K562 (cell line): ENCODE measurements at regions not wholly inside any gene's neighbourhood (a gene's known extent, or its start where the extent isn't known, plus 50 kb on each side); places are given as distances from the start of the nearest gene placed in this dataset.

Experiments
- BRD4 ChIP-seq: fragments of 200-600 bp; sonication (generic); IDR thresholded peaks from 2 replicates; pipeline ENCODE4 v1.6.1; 2017; ENCODE audit warnings: inconsistent platforms
- C11orf30 ChIP-seq: fragments of 450-650 bp; IDR thresholded peaks from 2 replicates; pipeline ENCODE4 v1.6.1; 2016; ENCODE audit warnings: low read depth, mild to moderate bottlenecking
- CHD2 ChIP-seq: IDR thresholded peaks from 2 replicates; pipeline ENCODE4 v1.6.1; 2011; ENCODE audit warnings: low read depth, low read length
- EWSR1 ChIP-seq: fragments of 450-650 bp; IDR thresholded peaks from 2 replicates; pipeline ENCODE4 v1.6.1; 2018; ENCODE audit warnings: borderline replicate concordance, mild to moderate bottlenecking, low read depth, moderate library complexity; ENCODE audit not compliant: partially characterized antibody
- FOS ChIP-seq: IDR thresholded peaks from 3 replicates; pipeline ENCODE4 v1.6.1; 2011; ENCODE audit not compliant: insufficient read length; ENCODE audit errors: extremely low read depth
- HLTF ChIP-seq: fragments of 450-650 bp; IDR thresholded peaks from 2 replicates; pipeline ENCODE4 v1.6.1; 2016
- LARP7 ChIP-seq: fragments of 450-650 bp; IDR thresholded peaks from 2 replicates; pipeline ENCODE4 v1.6.1; 2016
- MEF2A ChIP-seq: IDR thresholded peaks from 2 replicates; pipeline ENCODE4 v1.6.1; 2011; ENCODE audit warnings: low read depth, mild to moderate bottlenecking, low read length, moderate library complexity; ENCODE audit not compliant: control insufficient read depth
- MEIS2 ChIP-seq: fragments of 450-650 bp; IDR thresholded peaks from 2 replicates; pipeline ENCODE4 v1.6.1; 2014; ENCODE audit warnings: mild to moderate bottlenecking; ENCODE audit not compliant: partially characterized antibody
- MYNN ChIP-seq, 2 experiments: sonication (generic); formaldehyde crosslinking in 1 of 2; IDR thresholded peaks; 2 replicates each; pipeline versions ENCODE4 v1.5.0 to v1.6.1; 2016 to 2020; ENCODE audit warnings: antibody characterized with exemption in 1 of 2, missing genetic modification reagents in 1 of 2
- NFE2L1 ChIP-seq: fragments of 450-650 bp; IDR thresholded peaks from 2 replicates; pipeline ENCODE4 v1.6.1; 2016; ENCODE audit warnings: missing genetic modification characterization, low read depth, mild to moderate bottlenecking, missing compliant biosample characterization, moderate library complexity, borderline replicate concordance
- NRF1 ChIP-seq, 2 experiments: fragments of 450-650 bp; IDR thresholded peaks in 1 of 2; conservative IDR thresholded peaks in 1 of 2; 2 replicates each; pipeline ENCODE4 v1.6.1; 2014; ENCODE audit warnings: mild to moderate bottlenecking in 2 of 2
- RBM14 ChIP-seq: fragments of 200-400 bp; formaldehyde crosslinking; IDR thresholded peaks from 2 replicates; pipeline ENCODE4 v1.6.1; 2018; ENCODE audit warnings: low read depth, mild to moderate bottlenecking, low read length, moderate library complexity, borderline replicate concordance; ENCODE audit not compliant: insufficient read depth
- SAP30 ChIP-seq: fragments of 200-600 bp; sonication (generic); IDR thresholded peaks from 2 replicates; pipeline ENCODE4 v1.6.1; 2012; ENCODE audit warnings: borderline replicate concordance, low read depth, mild to moderate bottlenecking, moderate library complexity, low read length, control low read depth, inconsistent platforms; ENCODE audit not compliant: insufficient read depth, poor library complexity, severe bottlenecking
- TAF15 ChIP-seq: fragments of 200-400 bp; formaldehyde crosslinking; IDR thresholded peaks from 2 replicates; pipeline ENCODE4 v1.6.1; 2017; ENCODE audit warnings: mild to moderate bottlenecking, low read depth, low read length, moderate library complexity
- ZBED1 ChIP-seq: IDR thresholded peaks from 2 replicates; pipeline ENCODE4 v1.6.1; 2014
- ZKSCAN1 ChIP-seq: fragments of 150-350 bp; IDR thresholded peaks from 2 replicates; pipeline ENCODE4 v1.6.1; 2016; ENCODE audit warnings: low read depth, low read length
- ZNF282 ChIP-seq: sonication (generic); formaldehyde crosslinking; IDR thresholded peaks from 2 replicates; pipeline ENCODE4 v1.8.1; 2023; ENCODE audit warnings: missing genetic modification reagents
- ZNF316 ChIP-seq: fragments of 450-650 bp; IDR thresholded peaks from 2 replicates; pipeline ENCODE4 v1.6.1; 2016
- ZNF766 ChIP-seq: fragments of 200-800 bp; sonication (Bioruptor generic); conservative IDR thresholded peaks from 2 replicates; pipeline ENCODE4 v1.6.1; 2016; ENCODE audit warnings: missing genetic modification characterization, missing compliant biosample characterization
- TF ChIP-seq, protein P1 (sequence below): fragments of 450-650 bp; formaldehyde crosslinking; IDR thresholded peaks from 2 replicates; pipeline ENCODE4 v1.4.0; 2022; ENCODE audit warnings: mild to moderate bottlenecking, moderate library complexity
- TF ChIP-seq, protein P2 (sequence below): fragments of 200-800 bp; sonication (Bioruptor generic); IDR thresholded peaks from 2 replicates; pipeline ENCODE4 v1.6.1; 2016; ENCODE audit warnings: missing genetic modification characterization, missing compliant biosample characterization
- TF ChIP-seq, protein P3 (sequence below): fragments of 450-650 bp; IDR thresholded peaks from 2 replicates; pipeline ENCODE4 v1.6.1; 2017; ENCODE audit warnings: mild to moderate bottlenecking, moderate library complexity

DNA sequence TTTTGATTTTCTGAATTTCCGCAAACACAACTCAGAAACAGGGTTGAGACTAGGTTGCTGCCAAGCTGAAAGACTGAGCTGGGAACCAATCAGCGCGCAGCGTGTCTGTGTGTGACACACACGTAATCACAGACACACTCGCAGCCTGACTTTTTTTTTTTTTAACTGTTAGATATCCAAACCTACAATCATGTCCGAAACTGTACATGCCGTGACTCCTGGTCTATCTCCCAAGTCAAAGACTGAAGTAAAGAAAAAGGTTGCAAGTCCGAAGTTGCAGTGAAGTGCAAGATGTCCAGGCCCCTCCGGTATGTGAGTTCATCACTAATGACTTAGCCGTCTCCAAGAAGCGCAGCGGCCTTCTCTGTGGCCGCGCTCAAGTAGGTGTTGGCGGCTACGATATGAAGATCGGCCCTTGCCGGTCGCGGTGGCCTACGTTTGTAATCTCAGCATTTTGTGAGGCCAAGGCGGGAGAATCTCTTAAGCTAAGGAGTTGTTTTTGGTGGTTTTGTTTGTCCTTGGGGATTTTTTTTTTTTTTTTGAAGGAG lies 108.2 kb downstream of the HFE start (continued):
- TF ChIP-seq, protein P1, sequence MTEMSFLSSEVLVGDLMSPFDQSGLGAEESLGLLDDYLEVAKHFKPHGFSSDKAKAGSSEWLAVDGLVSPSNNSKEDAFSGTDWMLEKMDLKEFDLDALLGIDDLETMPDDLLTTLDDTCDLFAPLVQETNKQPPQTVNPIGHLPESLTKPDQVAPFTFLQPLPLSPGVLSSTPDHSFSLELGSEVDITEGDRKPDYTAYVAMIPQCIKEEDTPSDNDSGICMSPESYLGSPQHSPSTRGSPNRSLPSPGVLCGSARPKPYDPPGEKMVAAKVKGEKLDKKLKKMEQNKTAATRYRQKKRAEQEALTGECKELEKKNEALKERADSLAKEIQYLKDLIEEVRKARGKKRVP: no peak
- TF ChIP-seq C11orf30 (peak; percentile 7; the same call in 1 of the 2 replicates), SAP30 (peak; percentile 80), TAF15 (no peak), ZNF316 (peak; percentile 56), ZNF766 (CRISPR knock-in tag) (no peak), HLTF (0 out of 2 replicates have a peak, but pooled peaks have one; percentile 74), BRD4 (no peak), MEIS2 (peak; percentile 31), NFE2L1 (no peak), ZBED1 (peak; percentile 84; the same call in 1 of the 2 replicates), MEF2A (no peak), RBM14 (no peak), CHD2 (no peak; the same call in none of the 2 replicates), NRF1 (conservative IDR thresholded peaks at IDR 0.05 in 1 of 2, IDR thresholded peaks at IDR 0.05 in 1 of 2) (peak; percentile 33 to 55; a peak in 2 of 4 replicates), EWSR1 (no peak), ZNF282 (no peak), FOS (peak; percentile 79), LARP7 (peak; percentile 82; the same call in 1 of the 2 replicates), ZKSCAN1 (0 out of 2 replicates have a peak, but pooled peaks have one; percentile 26), MYNN (IDR thresholded peaks at IDR 0.05) (peak; percentile 22; the same call in 1 of the 2 replicates), MYNN (CRISPR knock-in tag; IDR thresholded peaks at IDR 0.05) (no peak)
- TF ChIP-seq, protein P2, sequence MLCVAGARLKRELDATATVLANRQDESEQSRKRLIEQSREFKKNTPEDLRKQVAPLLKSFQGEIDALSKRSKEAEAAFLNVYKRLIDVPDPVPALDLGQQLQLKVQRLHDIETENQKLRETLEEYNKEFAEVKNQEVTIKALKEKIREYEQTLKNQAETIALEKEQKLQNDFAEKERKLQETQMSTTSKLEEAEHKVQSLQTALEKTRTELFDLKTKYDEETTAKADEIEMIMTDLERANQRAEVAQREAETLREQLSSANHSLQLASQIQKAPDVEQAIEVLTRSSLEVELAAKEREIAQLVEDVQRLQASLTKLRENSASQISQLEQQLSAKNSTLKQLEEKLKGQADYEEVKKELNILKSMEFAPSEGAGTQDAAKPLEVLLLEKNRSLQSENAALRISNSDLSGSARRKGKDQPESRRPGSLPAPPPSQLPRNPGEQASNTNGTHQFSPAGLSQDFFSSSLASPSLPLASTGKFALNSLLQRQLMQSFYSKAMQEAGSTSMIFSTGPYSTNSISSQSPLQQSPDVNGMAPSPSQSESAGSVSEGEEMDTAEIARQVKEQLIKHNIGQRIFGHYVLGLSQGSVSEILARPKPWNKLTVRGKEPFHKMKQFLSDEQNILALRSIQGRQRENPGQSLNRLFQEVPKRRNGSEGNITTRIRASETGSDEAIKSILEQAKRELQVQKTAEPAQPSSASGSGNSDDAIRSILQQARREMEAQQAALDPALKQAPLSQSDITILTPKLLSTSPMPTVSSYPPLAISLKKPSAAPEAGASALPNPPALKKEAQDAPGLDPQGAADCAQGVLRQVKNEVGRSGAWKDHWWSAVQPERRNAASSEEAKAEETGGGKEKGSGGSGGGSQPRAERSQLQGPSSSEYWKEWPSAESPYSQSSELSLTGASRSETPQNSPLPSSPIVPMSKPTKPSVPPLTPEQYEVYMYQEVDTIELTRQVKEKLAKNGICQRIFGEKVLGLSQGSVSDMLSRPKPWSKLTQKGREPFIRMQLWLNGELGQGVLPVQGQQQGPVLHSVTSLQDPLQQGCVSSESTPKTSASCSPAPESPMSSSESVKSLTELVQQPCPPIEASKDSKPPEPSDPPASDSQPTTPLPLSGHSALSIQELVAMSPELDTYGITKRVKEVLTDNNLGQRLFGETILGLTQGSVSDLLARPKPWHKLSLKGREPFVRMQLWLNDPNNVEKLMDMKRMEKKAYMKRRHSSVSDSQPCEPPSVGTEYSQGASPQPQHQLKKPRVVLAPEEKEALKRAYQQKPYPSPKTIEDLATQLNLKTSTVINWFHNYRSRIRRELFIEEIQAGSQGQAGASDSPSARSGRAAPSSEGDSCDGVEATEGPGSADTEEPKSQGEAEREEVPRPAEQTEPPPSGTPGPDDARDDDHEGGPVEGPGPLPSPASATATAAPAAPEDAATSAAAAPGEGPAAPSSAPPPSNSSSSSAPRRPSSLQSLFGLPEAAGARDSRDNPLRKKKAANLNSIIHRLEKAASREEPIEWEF (CRISPR knock-in tag): no peak
- TF ChIP-seq, protein P3, sequence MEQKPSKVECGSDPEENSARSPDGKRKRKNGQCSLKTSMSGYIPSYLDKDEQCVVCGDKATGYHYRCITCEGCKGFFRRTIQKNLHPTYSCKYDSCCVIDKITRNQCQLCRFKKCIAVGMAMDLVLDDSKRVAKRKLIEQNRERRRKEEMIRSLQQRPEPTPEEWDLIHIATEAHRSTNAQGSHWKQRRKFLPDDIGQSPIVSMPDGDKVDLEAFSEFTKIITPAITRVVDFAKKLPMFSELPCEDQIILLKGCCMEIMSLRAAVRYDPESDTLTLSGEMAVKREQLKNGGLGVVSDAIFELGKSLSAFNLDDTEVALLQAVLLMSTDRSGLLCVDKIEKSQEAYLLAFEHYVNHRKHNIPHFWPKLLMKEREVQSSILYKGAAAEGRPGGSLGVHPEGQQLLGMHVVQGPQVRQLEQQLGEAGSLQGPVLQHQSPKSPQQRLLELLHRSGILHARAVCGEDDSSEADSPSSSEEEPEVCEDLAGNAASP: no peak
